ENCODE measurements at regions not wholly inside any gene's neighbourhood (a gene's known extent, or its start where the extent isn't known, plus 50 kb on each side); places are given as distances from the start of the nearest gene placed in this dataset.

DNA sequence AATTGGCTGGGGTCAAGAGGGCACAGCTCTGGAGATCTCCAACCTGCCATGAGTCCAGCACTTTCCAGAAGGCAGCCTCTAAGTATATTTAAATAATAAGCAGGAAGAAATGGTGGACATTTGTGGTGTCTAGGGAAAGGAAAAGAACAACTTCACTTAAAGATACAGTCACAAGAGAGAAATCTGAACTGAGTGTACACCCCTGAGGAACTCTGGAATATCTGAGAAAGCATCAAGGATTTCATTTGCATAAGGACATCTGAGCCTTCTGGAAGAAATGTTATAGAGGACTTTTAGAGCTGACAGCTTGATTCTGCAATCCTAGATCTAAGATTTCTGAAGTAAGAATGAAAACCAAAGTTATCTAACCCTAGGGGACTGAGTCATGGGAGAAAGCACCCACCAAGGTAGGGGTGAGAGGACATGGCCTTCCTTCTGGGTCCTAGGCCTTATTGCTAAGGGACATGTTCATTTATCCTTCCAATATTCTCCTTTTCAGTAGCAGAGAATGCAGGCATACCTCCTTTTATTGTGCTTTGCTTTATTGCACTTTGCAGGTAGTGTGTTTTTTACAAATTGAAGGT is 253.4 kb upstream of the SLC24A2 start:
- DNase-seq (ENCODE audit: low spot score): no peak

DNA sequence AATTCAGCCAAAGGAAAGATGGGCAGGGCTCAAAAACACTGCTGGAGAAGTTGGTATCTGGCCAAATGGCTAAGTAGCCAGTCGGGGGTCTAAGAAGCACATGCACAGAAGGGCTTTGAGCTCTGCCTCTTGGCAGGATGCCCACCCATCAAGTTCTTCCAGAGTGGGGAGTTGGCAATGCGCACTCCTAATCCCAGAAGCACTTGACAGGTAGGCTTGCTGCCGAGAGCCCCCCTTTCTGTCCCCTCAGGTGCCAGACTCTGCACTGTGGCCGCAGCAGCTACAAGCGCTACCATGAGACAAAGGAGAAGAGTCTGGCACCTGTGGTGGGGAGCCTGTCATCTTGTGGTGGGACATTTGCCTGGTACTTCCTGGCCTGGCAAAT is 252.9 kb upstream of the SLC24A2 start:
- DNase-seq (ENCODE audit: low spot score): no peak

DNA sequence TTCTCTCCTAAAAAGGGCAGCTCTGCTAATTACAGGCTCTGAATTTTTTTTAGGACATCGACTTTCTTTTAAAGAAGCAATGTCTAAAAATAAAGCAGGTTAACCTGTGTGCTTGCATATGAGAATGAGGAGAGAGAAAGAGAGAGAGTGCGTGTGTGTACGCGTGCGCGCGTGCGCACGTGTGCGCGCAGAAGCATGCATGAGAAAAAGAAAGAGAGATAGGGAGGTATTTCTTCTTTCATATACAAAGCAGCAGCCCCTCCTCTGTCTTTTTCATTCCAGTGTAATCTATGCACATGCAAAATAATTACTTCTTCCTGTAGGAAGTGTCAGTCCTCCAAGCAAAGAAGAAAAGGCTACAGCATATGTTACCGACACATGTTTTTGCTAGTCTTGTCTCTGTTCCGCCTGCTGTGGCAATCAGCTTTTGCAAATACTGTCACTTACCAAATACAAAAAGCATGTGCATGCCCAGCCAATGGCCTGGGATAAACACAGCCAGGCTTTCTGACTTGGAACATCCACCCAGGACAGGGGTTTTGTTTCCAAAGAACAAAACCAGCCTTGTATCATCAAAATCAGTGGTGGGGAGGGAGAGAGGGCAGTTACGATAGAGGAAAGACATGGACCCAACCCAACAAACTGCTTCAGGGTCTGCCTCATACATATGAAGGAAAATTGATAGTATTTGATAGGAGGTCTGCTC is 252.3 kb upstream of the SLC24A2 start:
- no peak for DNase-seq (ENCODE audit: low spot score)

DNA sequence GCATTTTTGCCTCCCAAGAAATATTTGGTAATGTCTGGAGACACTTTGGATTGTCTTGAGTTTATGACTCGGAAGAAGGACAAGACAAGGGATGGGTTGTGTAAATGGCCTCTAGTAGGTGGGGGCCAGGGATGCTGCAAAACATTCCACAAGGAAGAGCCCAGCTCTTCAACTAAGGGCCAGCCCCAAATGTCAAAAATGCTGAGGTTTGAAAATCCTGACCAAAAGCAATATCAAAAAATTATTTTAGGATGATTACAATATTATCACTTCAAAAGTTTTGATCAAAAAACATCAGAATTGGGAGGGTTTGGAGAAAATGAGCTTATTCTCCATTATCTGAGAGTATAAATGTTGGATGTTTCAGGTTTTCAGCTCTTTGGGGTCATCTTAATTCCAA is 248.9 kb upstream of the SLC24A2 start:
- DNase-seq (ENCODE audit: low spot score): no peak

DNA sequence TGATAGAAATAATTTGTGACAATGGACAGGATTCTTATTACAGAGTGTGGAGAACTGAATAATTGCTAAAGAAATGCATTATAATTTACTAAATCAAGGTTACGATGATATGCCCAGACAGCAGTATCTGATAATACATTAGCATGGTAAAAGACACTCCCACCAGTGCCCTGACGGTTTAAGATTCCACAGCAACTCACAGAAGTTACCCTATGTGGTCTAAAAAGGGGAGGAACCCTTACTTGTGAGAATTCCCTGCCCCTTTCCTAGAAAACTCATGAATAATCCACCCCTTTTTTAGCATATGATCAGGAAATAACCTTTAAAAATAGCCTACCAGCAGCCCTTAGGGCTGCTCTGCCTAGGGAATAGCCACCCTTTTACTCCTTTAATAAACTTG is 244.7 kb upstream of the SLC24A2 start:
- DNase-seq (ENCODE audit: low spot score): no peak

DNA sequence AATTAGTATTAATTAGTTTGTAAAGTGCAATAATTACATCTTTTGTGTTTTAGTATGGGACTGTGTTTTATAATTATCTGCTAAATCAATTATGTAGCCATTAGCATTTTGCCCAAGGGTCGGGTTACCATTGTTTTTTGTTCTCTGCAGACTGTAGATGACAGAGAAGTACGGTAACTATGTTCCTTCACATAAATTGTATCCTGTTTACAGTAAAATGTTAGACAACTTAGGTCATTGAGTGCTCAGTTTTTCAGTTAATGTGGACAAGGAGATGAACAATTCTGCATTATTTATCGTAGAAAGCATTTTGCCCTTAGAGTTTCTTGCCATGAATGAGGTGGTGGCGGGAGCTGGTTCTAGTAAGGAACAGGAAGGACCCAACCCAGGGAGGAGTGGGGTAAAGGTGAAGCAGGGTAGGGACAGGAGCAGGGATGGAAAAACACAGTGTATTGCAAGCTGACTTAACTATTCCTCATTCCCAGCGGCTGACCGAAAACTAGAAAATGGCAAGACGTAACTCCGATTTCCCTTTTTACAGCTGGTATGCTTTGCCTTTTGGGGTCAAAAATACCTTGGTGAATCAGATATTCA is 243.7 kb upstream of the SLC24A2 start:
- DNase-seq (ENCODE audit: low spot score): no peak

DNA sequence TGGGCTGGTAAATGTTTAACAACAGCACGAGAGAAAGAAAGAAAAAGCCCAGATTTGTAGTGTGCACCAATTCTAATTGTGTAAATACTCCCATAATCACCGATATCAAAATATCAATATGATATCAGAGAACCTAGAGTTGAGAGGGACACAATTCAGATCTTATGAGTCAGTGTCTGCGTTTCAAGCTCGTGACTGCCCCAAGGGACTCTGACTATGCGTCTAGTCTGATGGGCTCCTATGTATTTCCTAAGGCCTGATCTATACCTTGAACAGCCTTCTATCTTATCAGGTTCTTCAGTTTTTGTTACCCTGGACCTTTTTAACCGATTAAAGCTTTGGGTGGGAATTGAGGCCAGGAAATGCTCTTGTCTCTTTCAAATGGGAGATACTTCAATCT is 243.0 kb upstream of the SLC24A2 start:
- no peak for DNase-seq (ENCODE audit: low spot score)

DNA sequence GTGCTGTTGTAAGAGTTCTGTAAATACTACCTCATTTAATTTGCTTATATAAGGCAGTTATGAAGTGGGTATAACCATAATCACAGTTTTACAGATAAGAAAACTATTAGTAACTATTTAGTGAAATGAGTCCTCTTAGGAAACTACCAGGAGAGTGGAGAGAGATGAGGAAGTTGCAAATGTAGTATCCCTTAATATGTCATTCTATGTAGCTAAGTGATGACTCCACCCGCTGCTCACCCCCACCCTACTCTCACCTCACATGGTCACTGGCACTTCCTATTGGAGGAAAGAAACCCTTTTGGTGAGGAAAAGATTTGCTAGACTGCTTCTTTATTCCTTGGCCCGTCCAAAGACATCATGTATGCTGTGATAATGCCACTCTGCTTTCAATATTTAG is 241.8 kb upstream of the SLC24A2 start:
- DNase-seq (ENCODE audit: low spot score): no peak

DNA sequence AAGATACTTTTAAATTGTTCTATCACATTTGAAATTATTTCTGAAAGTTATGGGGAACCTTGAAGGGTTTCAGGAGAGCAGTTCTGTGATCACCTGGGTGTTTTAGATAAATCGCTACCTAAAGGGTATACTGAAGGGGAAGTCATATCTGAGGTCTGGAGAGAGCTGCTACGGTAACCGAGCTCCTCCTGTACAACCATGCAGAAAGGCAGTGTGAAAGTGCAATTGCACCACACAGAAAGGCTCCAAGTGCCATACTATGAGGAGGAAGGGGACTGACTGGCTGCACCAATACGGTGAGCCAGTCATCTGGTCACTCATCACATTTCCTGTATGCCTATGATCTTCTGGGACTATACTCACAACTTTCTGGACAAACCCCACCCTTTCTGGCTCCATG is 241.4 kb upstream of the SLC24A2 start:
- no peak for DNase-seq (ENCODE audit: low spot score)

DNA sequence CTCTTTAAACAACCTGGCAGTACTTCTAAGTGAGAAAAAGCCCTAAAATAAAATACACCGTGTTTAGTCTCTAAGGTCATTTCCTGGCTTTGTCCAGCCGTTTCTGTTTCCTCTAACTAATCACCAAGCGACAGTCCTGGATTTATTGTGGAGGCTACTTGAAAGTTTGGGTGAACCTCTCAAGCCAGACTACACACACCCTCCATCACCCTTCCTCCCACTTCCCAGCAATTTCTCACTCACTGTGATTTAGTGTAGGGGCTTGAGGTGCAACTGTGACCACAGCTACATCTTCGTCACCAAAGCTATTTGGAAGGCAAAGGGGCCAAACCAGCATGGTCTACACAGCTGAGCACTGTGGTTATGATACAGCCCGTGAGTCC is 240.0 kb upstream of the SLC24A2 start:
- DNase-seq (ENCODE audit: low spot score): no peak

DNA sequence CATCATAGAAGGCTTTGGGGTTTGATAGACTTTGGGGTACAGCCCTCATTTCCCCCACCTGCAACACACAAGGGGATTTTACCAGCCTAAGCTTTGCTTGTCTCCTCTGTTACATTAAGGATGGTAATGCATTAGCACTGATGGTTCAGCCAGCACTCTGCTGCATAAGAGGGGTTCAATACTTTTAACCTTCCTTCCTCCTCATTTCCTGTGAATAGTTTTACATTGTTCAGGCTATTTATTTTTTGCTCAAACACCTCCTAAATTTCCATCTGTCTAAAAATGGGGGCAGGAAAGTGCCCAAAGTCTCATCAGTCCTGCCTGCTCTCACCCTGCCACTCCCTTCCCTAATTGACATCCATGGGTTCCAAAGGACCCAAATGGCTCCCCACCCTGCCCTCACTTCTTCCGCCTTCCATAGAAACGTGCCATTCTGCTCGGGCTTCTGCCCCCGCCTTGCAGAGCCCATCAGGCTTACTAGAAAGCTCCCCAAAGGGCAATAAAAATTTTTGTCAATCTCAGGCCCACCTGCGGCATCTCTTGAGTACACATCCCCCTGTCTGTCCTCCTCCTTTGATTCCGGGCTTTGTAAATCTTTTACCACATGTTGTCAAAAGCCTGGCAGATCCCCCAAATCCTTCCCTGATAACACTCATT is 239.5 kb upstream of the SLC24A2 start:
- no peak for DNase-seq (ENCODE audit: low spot score)

DNA sequence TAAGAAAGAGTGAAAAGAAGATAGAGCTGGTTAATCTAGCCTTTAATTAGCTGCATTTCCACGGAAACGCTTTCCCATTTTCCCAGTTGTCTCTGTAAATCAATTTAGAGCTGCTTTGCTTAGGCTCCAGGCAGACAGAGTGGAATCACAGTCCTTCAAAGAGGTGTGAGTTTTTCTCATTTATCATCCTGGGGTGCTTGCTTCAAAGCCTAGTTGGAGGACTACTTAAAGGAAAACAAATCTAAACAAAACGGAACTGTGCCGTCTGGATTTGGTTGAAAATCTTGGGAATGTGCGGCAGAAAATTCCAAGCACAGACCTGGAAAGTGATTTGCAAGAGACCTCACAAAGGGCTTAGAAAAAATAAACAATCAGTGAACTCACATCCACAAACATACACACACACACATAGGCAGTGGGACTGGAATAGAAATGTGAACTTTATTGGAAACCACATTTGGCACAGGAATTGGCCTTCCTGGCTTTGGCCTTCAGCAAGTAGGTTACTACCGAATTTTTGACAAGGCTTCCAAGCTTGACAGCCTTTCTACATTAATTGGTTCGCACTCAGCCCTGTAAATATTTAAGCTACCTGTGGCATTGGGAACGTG is 235.2 kb upstream of the SLC24A2 start:
- DNase-seq (ENCODE audit: low spot score): no peak

DNA sequence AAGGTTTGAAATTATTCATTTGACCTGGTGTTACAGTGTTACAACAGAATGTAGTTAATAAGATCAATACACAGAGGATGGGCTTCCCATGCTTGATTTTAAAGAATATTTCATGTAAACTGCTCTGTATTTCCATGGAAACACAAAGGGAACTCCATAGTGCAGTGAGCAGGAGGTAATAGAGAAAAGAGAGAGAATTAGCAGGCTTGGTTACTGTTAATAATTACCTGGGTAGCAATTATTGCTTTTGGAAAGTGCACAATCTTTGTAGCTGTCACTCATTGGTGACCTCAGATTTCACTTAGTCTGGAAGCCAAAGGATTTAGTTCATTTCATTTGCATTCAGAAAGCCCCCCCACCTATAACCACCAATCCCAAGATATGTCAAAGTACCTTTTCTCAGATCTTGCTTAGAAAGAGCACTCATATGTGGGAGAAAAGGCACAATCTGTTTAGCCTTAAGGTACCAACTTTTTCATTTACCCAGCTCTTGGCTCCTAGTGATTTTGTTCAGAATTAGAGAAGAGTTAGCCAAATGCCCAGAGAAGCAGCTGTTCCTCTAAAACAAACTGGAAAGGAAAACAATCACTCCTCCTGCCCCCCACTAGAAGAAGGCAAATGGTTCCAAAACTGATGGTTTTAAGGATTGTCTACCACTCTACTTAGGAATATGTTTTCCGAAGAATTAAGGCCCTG is 234.5 kb upstream of the SLC24A2 start:
- DNase-seq (ENCODE audit: low spot score): no peak

DNA sequence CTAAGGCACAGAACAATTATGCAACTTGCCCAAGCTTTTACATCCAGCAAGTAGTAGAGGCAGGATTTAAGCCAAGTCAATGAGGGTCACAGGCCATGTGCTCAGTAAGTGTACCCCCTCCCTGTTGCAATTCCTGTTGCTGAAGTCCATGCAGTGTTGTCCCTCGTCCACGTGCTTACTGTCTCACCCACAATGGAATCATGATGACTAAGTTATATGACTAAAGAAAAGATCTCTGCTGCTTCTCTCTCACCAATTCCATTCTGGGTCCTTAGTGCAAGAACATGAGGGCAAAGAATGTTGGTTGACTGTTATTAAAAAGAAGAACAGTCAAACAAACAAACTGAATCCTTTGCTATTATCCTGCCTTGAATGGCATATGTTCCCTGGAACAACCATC is 233.6 kb upstream of the SLC24A2 start:
- peak; percentile 18 for DNase-seq (ENCODE audit: low spot score)

DNA sequence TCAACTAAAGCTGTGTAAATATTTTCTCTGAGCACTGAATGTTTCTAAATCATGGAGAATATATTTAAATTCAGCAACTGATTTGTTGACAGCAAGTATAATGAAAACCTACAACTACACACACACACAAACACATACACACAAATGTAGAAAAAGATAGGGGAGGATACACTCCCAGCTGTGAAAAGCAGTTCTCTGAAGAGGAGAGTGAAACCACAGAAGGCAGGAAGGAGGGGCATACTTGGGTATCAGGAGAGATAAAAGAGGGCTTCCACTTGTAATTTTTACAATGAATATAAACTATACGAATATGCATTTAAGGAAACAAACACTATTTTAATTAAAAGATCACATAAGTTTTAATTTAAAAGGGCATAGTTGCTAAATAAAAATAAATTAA is 227.8 kb upstream of the SLC24A2 start:
- DNase-seq (ENCODE audit: low spot score): no peak

DNA sequence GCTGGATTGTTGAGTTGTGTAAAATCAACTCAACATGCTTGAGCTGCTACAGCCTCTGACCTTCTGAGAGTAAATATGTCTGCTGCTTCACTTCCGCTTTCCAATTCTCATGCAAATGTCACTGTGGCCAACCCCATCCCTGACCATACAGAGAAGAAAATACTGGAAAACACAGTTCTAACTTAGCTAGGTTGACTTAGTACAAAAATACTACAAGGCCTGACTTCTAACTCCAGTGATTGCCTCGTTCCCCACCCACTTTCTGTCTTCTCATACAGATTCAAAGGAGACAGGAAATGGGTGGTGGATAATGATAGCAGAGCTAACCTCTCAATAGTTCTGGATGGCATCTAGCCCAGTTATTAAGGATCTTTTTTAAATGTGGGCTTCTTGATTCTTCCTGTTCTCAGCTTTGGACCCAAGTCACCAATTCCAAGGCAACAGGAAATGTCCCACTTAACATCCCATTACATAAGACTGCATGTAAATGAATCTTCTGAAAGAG is 226.6 kb upstream of the SLC24A2 start:
- DNase-seq (ENCODE audit: low spot score): no peak

DNA sequence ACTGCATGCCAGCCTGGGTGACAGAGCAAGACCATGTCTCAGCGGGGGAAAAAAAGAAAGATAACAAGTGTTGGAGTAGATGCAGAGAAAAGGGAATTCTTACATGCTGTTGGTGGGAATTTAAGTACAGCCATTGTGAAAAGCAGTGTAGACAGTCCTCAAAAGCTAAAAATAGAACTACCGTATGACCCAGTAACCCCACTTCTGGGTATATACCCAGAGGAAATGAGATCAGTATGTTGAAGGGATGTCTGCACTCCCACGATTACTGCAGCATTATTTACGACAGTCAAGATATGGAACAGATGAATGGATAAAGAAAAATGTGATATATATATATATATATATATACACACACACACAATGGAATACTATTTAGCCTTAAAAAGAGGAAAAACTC is 225.3 kb upstream of the SLC24A2 start:
- DNase-seq (ENCODE audit: low spot score): no peak

DNA sequence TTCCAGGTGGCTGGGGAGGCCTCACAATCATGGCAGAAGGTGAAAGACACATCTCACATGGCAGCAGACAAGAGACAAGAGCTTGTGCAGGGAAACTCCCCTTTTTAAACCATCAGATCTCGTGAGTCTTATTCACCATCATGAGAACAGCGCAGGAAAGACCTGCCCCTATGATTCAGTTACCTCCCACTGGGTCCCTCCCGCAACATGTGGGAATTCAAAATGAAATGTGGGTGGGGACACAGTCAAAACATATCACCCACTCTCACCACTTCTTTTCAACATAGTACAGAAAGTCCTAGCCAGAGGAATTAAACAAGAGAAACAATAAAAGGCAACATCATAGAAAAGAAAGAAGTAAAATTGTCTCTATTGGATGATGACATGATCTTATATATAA is 223.4 kb upstream of the SLC24A2 start:
- no peak for DNase-seq (ENCODE audit: low spot score)

DNA sequence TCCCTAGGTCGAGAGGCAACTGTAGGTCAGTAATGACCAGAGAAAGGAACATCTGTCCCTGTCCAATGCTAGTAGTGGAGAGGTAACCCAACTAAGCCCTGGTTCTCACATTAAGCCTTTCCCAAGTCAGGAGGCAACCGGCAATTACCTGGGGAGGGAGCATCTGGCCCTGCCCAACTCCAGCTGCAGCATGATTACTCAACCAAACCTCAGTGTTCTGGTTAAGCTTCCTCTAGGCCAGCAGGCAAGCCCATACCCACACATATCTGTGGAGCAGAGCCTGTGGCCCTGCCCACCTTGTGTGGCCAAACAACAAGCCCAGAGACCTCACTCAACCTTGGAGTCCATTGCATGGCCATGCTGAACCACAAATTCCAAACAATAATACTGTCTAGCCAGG is 220.8 kb upstream of the SLC24A2 start:
- no peak for DNase-seq (ENCODE audit: low spot score)

DNA sequence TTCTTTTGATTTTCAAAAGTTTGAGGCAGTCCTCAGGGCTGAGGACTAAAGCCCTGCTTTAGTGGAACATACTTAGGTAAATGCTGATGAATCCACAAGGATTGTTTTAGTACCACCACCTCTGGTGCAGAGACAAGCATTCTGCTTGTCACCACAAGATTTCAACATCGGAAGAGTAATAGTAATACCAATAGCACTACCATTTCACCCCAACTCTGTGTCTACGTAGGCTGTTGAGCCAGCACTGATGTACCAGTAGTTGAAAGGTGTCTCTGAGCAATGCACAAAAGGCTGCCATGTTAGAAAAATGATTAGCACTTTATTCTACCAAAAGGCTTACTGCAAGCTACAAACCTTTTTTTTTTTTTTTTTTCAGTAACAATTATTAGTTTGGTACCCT is 213.2 kb upstream of the SLC24A2 start:
- DNase-seq (ENCODE audit: low spot score): no peak

DNA sequence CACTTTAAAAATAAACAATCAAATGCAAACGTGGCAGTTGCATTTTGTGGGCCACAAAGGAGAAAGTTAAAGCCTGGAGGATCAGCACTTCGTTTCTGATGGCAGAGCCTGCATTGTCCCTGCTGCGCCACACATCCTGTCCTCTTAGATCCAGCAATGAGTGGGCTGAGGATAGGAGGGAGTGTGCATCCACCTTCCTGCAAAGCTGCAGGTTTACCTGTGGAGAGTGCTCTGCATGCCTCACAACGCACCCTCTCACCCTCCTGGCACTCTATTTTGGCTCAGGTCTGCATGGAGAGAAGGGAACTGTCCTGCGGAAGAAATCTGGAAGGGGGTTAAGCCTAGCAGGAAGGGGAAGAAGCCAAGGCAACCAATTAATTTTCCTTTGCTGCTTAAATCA is 212.2 kb upstream of the SLC24A2 start:
- DNase-seq (ENCODE audit: low spot score): no peak

DNA sequence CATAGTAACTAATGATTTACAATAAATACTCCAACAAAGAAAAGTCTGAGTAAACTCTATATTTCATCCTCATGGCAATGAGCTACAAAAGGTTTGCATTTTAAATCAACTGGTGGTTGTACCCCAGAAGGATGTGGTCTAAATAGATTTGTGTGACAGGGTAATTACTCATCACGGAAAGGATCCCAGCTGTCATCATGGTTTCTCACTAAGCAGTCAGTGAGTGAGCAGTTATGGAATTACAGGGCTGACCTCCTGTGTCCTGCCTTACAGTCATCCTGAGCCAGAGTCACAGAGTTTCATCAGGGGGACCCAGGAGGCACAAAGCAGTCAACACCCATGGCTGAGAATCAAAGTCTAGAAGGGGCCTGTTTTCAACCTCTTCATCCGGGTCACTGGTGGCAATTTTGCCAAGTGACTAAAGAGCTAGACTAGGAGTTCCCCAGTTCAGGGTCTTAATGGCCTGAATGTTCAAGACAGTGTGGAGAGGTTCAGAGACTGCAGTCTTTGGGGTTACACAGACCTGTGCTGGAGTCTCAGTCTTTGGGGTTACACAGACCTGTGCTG is 210.7 kb upstream of the SLC24A2 start:
- peak; percentile 96 for DNase-seq (ENCODE audit: low spot score)

Data from A172 (cell line).